ENCODE measurements at regions not wholly inside any gene's neighbourhood (a gene's known extent, or its start where the extent isn't known, plus 50 kb on each side); places are given as distances from the start of the nearest gene placed in this dataset.

DNA sequence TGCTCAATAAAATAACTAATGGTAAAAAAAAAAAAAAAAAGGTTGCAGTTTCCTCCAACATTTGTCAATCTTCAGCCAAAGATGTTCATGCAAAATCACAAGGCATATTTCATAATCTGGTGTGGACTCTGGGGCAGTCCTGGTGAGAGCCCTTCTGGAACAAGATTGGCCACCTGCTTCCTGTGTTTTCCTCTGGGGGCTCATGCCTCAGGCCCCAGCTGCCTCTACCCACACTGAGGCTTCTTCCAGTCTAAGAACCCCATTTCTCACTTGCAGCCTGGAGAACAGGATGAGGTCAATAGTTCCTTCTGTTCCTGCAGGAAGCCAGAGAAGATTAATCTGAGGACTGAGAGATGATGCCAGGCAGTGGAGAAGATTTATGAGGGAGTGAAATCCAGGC lies 492.6 kb upstream of the BRINP1 start:
- no peaks in the 10 kb centered on the region for H3K27me3 ChIP-seq
- TF ChIP-seq, protein P1, sequence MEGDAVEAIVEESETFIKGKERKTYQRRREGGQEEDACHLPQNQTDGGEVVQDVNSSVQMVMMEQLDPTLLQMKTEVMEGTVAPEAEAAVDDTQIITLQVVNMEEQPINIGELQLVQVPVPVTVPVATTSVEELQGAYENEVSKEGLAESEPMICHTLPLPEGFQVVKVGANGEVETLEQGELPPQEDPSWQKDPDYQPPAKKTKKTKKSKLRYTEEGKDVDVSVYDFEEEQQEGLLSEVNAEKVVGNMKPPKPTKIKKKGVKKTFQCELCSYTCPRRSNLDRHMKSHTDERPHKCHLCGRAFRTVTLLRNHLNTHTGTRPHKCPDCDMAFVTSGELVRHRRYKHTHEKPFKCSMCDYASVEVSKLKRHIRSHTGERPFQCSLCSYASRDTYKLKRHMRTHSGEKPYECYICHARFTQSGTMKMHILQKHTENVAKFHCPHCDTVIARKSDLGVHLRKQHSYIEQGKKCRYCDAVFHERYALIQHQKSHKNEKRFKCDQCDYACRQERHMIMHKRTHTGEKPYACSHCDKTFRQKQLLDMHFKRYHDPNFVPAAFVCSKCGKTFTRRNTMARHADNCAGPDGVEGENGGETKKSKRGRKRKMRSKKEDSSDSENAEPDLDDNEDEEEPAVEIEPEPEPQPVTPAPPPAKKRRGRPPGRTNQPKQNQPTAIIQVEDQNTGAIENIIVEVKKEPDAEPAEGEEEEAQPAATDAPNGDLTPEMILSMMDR (IDR thresholded peaks at IDR 0.05), result no peak
- no peaks in the 10 kb centered on the region for H3K4me1 ChIP-seq
- DNase-seq (no peak), ATAC-seq (peak; percentile 51)
- H3K4me3 ChIP-seq, result no peak overlapping the region
- no peaks in the 10 kb centered on the region for H3K36me3 ChIP-seq
- no peak overlapping the region for H3K27ac ChIP-seq
- no peaks in the 10 kb centered on the region for H3K9me3 ChIP-seq
- intact Hi-C loops (cut with DNase I), result no loop called here

DNA sequence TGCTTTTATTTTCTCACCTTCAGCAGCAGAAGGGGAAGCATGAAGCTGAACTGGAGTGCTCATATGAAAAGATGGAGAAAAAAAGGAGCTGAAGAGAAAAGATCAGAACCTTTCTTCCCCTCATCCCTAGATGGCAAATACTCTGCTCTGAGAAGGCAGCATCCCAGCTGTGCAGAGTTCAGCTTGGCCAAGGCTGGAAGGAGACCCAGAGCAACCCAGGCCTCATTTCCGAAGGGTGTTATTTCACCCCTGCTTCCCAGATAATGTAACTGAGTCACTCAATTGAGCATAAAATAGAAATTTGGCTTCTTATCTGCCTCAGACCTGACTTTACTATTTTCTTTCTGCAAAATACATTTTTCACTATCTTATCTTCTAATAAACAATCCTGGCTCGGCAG lies 489.9 kb upstream of the BRINP1 start:
- Histone ChIP-seq H3K9me3 (no peaks in the 10 kb centered on the region), H3K4me1 (no peaks in the 10 kb centered on the region), H3K27ac (no peak overlapping the region), H3K4me3 (no peak overlapping the region), H3K27me3 (no peaks in the 10 kb centered on the region), H3K36me3 (no peaks in the 10 kb centered on the region)
- TF ChIP-seq, protein P1 (IDR thresholded peaks at IDR 0.05), result no peak
- no peak for ATAC-seq
- DNase-seq, result no peak
- intact Hi-C loops (cut with DNase I), result no loop called here

DNA sequence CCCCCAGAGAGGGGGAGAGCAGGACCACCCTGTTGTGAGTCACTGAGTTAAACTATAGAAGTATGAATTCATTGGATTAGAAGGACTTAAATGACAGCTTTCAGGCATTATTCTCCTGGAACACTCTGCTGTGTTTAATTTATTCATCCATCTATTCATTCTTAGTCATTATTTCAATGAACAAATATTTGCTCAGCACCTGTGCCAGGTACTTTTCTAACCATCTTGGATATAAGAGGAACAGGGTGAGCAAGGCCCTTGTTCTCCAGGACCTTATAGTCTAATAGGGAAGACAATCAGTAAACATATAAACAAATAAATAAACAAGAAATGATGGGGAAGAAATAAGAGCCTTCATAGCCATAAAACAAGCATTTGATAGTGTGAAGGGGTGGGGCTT lies 483.9 kb upstream of the BRINP1 start:
- no peaks in the 10 kb centered on the region for H3K36me3 ChIP-seq
- no peak for ATAC-seq

DNA sequence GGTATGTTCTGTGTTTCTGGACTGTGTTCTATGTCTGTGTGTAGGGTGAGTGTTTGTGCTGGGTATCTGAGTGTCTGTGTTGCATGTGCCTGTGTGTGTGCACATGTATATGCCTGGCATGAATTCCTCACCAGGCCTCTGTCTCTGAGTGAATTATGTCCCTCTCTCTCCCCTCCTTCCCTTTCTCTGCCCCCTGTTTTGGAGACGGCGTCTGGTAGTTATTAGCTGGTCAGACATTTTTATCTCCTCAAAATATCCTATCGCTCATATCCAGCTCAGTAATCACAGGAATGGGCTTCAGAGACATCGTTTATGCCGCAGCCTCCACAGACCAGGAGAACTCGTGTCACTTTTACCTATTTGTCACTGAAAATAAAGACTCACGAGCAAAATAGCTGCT lies 483.2 kb upstream of the BRINP1 start:
- no peak for DNase-seq
- Histone ChIP-seq H3K4me3 (no peak overlapping the region), H3K27me3 (no peaks in the 10 kb centered on the region), H3K27ac (no peak overlapping the region), H3K9me3 (no peaks in the 10 kb centered on the region), H3K4me1 (no peaks in the 10 kb centered on the region), H3K36me3 (no peaks in the 10 kb centered on the region)
- ATAC-seq, result no peak
- intact Hi-C loops (cut with DNase I), result no loop called here
- TF ChIP-seq, protein P1 (IDR thresholded peaks at IDR 0.05), result no peak

More for the DNA sequence above, 483.9 kb upstream of the BRINP1 start:
- intact Hi-C loops (cut with DNase I), result no loop called here
- DNase-seq, result no peak
- H3K27ac ChIP-seq, result no peak overlapping the region
- H3K27me3 ChIP-seq, result no peaks in the 10 kb centered on the region
- TF ChIP-seq, protein P1 (IDR thresholded peaks at IDR 0.05), result no peak
- no peaks in the 10 kb centered on the region for H3K4me1 ChIP-seq
- no peaks in the 10 kb centered on the region for H3K9me3 ChIP-seq
- H3K4me3 ChIP-seq, result no peak overlapping the region

DNA sequence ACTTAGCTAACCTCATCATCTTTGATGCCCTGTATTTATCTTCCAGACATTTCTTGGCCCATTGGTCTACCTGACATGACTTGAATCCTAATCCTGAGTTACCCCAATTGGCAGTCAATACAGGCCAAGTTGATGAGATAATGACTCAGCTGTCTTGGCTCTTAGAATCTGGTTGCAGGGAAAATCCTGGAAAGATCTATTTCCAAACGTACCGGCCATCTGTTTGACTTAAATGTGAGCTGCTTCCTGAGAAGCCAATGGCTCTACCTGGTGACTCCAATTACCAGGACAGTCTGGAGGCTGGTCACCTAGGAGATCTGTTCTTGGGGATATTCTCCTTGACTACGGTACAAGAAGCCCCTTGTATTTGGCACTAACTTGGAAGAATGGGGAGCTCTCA lies 475.2 kb upstream of the BRINP1 start:
- Histone ChIP-seq H3K36me3 (no peaks in the 10 kb centered on the region), H3K4me1 (no peaks in the 10 kb centered on the region), H3K4me3 (no peak overlapping the region), H3K27ac (no peak overlapping the region), H3K9me3 (no peaks in the 10 kb centered on the region), H3K27me3 (no peaks in the 10 kb centered on the region)
- intact Hi-C loops (cut with DNase I), result no loop called here
- no peak for DNase-seq
- no peak for ATAC-seq
- TF ChIP-seq, protein P1 (IDR thresholded peaks at IDR 0.05), result no peak

DNA sequence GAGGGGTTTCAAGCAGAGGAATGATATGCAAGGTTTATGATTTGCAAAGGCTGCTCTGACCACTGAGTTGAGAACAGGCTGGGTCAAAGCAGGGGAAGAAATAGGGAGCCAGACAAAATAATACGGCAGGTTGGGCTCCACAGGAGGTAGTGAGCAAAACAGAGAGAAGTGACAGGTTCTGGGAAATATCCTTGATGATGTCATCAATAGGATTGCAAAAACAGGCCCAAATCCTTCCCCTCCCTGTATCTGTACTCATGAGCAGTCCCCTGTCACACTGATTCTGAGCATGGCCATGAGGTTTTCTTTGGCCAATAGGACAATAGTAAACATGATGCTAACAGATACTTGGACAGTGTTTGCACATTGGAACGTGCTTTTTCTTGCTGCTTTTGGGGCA lies 471.8 kb upstream of the BRINP1 start:
- ATAC-seq, result no peak
- intact Hi-C loops (cut with DNase I), result no loop called here
- Histone ChIP-seq H3K27me3 (no peaks in the 10 kb centered on the region), H3K27ac (no peak overlapping the region), H3K4me3 (no peak overlapping the region), H3K4me1 (no peaks in the 10 kb centered on the region), H3K9me3 (no peaks in the 10 kb centered on the region), H3K36me3 (no peaks in the 10 kb centered on the region)
- no peak for DNase-seq
- TF ChIP-seq, protein P1 (IDR thresholded peaks at IDR 0.05), result no peak
